Testis (tissue), 2 donors: ENCODE measurements at regions not wholly inside any gene's neighbourhood (a gene's known extent, or its start where the extent isn't known, plus 50 kb on each side); places are given as distances from the start of the nearest gene placed in this dataset.

ENCODE experiments used
- CTCF ChIP-seq, 3 experiments: fragments of 450-650 bp in 2 of 3; fragments of 200-600 bp in 1 of 3; sonication (generic) in 1 of 3; IDR thresholded peaks; one replicate each; pipeline ENCODE4 v1.5.1; 2016 to 2019; ENCODE audit warnings: antibody characterized with exemption in 3 of 3, mild to moderate bottlenecking in 2 of 3, moderate library complexity in 1 of 3
- POLR2A ChIP-seq: fragments of 450-650 bp; IDR thresholded peaks from one replicate; pipeline ENCODE4 v1.6.1; 2017; ENCODE audit warnings: antibody characterized with exemption, mild to moderate bottlenecking, moderate library complexity

DNA sequence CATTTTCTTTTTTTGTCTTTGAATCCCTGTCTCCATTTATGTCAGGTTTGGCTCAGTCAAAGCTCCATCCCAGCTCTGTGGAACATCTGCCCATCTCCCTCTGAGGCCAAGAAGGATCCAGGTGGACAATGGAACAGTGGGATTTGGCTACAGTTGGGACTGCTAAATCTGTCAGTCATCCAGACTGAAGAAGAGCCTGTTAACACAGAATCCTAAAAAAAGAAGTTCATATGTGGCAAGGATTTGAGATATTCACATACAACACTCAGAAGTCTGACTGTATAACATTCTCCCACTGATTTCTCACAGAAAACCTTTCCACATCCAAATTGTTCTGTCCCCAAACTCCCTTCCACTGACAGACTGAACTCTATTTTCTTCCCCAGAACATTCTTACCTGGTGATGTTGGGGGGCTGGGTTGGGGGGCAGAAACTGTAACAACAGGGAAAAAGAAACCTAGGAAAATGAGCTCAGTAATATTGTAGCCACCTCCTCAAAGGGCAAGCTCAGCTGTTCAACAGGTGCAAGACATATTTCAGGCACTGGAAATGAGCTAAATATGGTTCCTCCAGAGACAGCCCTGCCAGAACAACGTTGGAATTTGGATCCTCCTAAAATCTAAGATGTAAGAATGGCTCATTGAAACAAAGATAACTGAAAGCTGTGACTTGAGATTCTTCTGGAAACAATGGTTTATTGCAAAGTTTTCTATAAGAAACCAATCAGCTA, 301.5 kb upstream of the CDH5 start:
- no peak for TF ChIP-seq CTCF (IDR thresholded peaks at IDR 0.05)
- no peak for TF ChIP-seq POLR2A
